Choroid plexus epithelial cell (primary cell): ENCODE measurements at regions not wholly inside any gene's neighbourhood (a gene's known extent, or its start where the extent isn't known, plus 50 kb on each side); places are given as distances from the start of the nearest gene placed in this dataset.

Source experiments
- DNase-seq: peaks from one replicate; pipeline ENCODE4 v3.0.0-alpha.2; 2010; ENCODE audit warnings: low read depth
- H3K4me3 ChIP-seq: 2 replicates; pipeline ENCODE4 v1.5.1; 2011; ENCODE audit warnings: low read depth, mild to moderate bottlenecking, control low read depth, low read length, moderate library complexity
- CTCF ChIP-seq: conservative IDR thresholded peaks from 2 replicates; pipeline ENCODE4 v1.5.1; 2011; ENCODE audit warnings: low read depth, mild to moderate bottlenecking, control low read depth, inconsistent platforms, low read length, moderate library complexity

- TF ChIP-seq CTCF, result no peak
- DNase-seq, result peak; percentile 65
Observed at GRCh38 chr12:115752156-115752555, 525.3 kb downstream of the MED13L start.

DNA sequence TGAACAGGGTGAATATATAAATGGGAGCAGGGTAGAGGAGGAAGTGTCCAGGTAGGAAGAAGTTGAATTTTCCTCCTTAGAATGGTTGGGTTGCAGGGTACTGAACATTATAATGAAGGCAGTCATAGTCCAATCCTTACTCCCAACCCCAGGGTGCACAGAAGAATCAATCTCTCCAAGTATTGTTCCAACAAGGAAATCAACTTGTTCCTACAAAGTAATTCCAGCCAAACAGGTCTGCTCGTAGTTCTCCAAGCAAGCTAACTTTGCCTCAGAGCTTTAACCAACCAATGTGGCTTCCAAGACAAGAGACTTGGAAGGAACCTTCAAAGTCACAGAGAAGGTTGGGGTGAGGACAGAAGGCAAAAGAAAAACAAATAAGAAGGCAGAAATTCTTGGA is 527.2 kb downstream of the MED13L start:
- no peak for DNase-seq
- H3K4me3 ChIP-seq, result no peak overlapping the region
- no peak for TF ChIP-seq CTCF

More at GRCh38 chr12:115752156-115752555, 525.3 kb downstream of the MED13L start:
- H3K4me3 ChIP-seq, result no peak overlapping the region

DNA sequence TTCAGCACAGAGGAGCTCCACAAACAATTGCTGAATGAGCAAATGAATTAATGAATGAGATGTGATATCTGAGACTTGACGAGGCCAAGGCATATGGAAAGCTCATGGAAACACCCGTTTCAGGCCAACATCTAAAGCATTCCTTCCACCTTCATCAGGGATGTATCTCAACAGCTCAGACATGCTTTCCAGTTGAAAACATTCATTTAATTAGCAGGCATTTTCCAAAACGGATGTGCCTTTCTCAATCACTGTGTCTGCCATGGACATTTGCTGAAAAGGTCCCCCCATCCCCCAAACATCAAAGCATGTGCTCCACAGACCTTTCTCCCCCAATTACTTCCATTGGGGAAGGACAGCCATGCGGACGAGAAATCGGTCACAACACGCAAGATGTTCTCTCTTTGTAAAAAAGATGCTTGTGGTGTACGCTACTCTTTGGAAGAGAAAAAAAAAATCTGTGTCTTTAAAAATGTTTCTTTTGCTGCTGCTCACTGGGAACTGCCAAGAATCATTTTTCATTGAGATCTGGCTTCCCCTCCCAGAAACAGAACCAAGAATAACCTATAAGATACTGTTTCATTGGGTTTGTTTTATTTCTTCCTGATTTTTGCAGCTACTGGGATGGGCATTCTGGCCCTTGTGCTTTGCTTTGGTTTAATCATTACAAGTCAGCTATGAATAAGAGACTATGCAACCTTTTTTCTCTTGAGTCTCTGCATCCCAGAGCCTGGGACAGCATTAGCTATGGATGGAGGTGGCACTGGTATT is 528.2 kb downstream of the MED13L start:
- no peak for DNase-seq
- H3K4me3 ChIP-seq, result no peak overlapping the region
- no peak for TF ChIP-seq CTCF

GRCh38 chr12:115740586-115741155 is 536.8 kb downstream of the MED13L start:
- DNase-seq, result no peak
- no peak overlapping the region for H3K4me3 ChIP-seq
- no peak for TF ChIP-seq CTCF

DNA sequence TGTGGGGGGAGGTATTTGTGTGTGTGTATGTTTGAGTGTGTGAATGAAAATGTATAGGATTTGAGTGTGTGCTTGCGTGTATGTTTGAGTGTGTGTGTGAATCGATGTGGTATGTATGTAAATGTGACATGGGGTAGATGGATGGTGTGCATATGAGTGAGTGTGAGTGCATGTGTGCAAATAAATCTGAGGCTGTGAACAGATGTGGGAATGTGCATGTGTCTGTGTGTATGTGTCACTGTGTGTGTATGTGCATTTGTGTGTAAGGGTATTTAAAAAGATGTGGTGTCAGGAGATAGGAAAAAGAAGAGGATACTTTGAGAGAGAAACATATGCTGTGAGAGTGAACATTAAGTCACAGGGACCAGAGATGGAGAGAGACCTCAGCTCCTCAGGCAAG is 539.6 kb downstream of the MED13L start:
- DNase-seq, result no peak
- no peak overlapping the region for H3K4me3 ChIP-seq
- TF ChIP-seq CTCF, result no peak

GRCh38 chr12:115736360-115736759 is 541.1 kb downstream of the MED13L start:
- TF ChIP-seq CTCF, result no peak
- DNase-seq, result no peak
- no peak overlapping the region for H3K4me3 ChIP-seq
